GM18519 (cell line): ENCODE measurements at regions not wholly inside any gene's neighbourhood (a gene's known extent, or its start where the extent isn't known, plus 50 kb on each side); places are given as distances from the start of the nearest gene placed in this dataset.
A peak's percentile ranks its signal among the peaks of the same experiment; 100 is the strongest.

Source experiments
- ATAC-seq: cut with Tn5 transposase; IDR thresholded peaks from one replicate; pipeline ENCODE4 v1.9.1; 2021; ENCODE audit warnings: mild to moderate bottlenecking, moderate library complexity; ENCODE audit not compliant: unreplicated experiment, low FRiP score

- ATAC-seq, result no peak
Observed at GRCh38 chr12:77777274-77777673, 53.4 kb upstream of the NAV3 start.

GRCh38 chr12:77774761-77775160 lies 55.9 kb upstream of the NAV3 start:
- ATAC-seq, result no peak

GRCh38 chr12:77772676-77773298 lies 57.9 kb upstream of the NAV3 start:
- no peak for ATAC-seq

- no peak for ATAC-seq
Observed at GRCh38 chr12:77768558-77768957, 62.1 kb upstream of the NAV3 start.

GRCh38 chr12:77767756-77768343 lies 62.8 kb upstream of the NAV3 start:
- ATAC-seq, result no peak

- no peak for ATAC-seq
Observed at GRCh38 chr12:77767335-77767734, 63.4 kb upstream of the NAV3 start.

GRCh38 chr12:77766224-77766623 lies 64.5 kb upstream of the NAV3 start:
- ATAC-seq, result no peak

GRCh38 chr12:77761286-77761685 lies 69.4 kb upstream of the NAV3 start:
- no peak for ATAC-seq

- ATAC-seq, result no peak
Observed at GRCh38 chr12:77760271-77761025, 70.2 kb upstream of the NAV3 start.

- no peak for ATAC-seq
Observed at GRCh38 chr12:77754086-77754485, 76.6 kb upstream of the NAV3 start.

- ATAC-seq, result no peak
Observed at GRCh38 chr12:77751939-77752338, 78.8 kb upstream of the NAV3 start.

- ATAC-seq, result peak; percentile 100
Observed at GRCh38 chr12:77746096-77746495, 84.6 kb upstream of the NAV3 start.

GRCh38 chr12:77745624-77746023 lies 85.1 kb upstream of the NAV3 start:
- no peak for ATAC-seq

GRCh38 chr12:77742631-77743030 lies 88.1 kb upstream of the NAV3 start:
- ATAC-seq, result no peak

GRCh38 chr12:77741974-77742517 lies 88.6 kb upstream of the NAV3 start:
- no peak for ATAC-seq

- no peak for ATAC-seq
Observed at GRCh38 chr12:77736219-77736965, 94.3 kb upstream of the NAV3 start.

GRCh38 chr12:77734214-77734883 lies 96.3 kb upstream of the NAV3 start:
- no peak for ATAC-seq

- ATAC-seq, result no peak
Observed at GRCh38 chr12:77728018-77728417, 102.7 kb upstream of the NAV3 start.

- no peak for ATAC-seq
Observed at GRCh38 chr12:77727442-77728001, 103.2 kb upstream of the NAV3 start.

GRCh38 chr12:77725611-77726010 lies 105.1 kb upstream of the NAV3 start:
- ATAC-seq, result no peak
